GM18502 (cell line): ENCODE measurements at regions not wholly inside any gene's neighbourhood (a gene's known extent, or its start where the extent isn't known, plus 50 kb on each side); places are given as distances from the start of the nearest gene placed in this dataset.

Source experiments
- ATAC-seq: cut with Tn5 transposase; IDR thresholded peaks from one replicate; pipeline ENCODE4 v1.9.1; 2021; ENCODE audit warnings: mild to moderate bottlenecking; ENCODE audit not compliant: unreplicated experiment, poor library complexity

DNA sequence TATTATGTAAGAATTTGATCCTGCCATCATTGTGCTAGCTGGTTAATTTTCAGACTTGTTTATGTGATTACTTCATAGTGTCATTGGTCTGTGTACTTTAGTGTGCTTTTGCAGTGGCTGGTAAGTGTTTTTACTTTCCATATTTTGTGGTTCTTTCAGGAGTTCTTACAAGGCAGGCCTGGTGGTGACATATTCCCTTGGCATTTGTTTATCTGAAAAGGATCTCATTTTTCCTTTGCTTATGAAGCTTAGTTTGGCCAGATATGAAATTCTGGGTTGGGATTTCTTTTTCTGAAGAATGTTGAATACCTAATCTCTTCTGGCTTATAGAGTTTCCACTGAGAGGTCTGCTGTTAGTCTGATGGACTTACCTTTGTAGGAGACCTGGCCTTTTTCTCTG, 72.8 kb upstream of the MC4R start:
- ATAC-seq: no peak

- no peak for ATAC-seq
Measured at GRCh38 chr18:60446821-60447220, 74.2 kb upstream of the MC4R start.

DNA sequence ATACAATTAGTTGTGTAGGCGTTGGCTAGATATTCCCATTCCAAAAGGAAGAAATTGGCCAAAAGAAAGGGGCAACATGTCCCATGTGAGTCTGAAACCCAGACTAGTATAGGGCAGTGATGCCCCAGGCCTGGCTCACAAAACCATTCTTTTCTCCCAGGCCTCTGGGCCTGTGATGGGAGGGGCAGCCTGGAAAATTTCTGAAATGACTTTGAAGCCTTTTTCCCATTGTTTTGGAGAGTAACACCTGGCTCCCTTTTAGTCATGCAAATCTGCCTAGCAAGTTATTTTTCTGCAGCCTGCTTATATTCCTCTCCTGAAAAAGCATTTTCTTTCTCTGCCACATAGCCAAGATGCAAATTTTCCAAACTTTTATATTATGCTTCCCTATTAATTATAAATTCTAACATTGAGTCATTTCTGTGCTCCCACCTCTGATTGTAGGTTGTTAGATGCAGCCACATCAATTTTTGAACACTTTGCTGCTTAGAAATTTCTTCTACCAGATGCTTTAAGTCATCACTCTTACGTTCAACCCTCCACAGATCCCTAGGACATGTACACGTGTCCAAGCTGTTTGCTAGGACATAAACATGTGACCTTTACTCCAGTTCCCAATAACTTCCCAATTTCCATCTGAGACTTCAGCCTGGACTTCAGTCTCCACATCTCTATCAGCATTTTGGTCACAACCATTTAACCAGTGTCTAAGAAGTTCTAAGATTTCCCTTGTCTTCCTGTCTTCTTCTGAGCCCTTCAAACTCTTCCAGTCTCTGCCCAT, 76.1 kb upstream of the MC4R start:
- no peak for ATAC-seq

GRCh38 chr18:60452421-60452820, 79.8 kb upstream of the MC4R start:
- ATAC-seq: no peak

- ATAC-seq: no peak
Measured at GRCh38 chr18:60466677-60467076, 94.1 kb upstream of the MC4R start.

- ATAC-seq: no peak
Measured at GRCh38 chr18:60469387-60470100, 97.0 kb upstream of the MC4R start.

DNA sequence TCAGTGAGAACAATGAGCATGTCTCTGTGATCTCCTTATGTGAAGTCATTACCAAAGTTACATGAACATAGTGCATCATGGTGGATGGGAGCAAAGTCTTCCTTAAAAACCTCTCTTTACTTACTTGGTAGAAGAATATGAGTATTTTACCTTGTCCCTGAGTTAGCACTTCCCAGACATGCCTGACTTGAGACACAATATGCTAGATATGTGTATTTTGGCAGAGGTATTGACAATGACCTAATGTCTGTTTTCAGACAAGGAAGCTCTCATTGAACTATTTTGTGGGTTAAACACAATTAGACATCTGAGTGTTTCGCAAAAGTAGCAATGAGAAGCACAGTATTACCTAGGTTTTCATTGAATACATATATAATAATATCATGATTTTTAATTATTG, 99.1 kb upstream of the MC4R start:
- ATAC-seq: no peak

DNA sequence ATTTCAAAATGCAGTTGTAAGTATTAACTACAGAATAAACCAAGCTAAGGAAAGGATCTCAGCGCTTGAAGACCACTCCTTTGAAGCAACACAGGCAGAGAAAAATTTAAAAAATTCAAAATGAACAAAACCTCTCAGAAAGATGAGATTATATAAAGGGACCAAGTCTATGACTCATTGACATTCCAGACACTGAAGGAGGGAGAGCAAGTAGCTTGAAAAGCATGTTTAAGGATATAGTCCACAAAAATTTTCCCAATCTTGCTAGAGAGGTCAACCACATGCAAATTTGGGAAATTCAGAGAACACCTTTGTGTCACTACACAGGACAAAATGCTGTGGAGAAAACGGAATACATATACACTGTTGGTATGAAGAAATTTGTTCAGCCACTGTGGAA, 112.6 kb upstream of the MC4R start:
- ATAC-seq: no peak

DNA sequence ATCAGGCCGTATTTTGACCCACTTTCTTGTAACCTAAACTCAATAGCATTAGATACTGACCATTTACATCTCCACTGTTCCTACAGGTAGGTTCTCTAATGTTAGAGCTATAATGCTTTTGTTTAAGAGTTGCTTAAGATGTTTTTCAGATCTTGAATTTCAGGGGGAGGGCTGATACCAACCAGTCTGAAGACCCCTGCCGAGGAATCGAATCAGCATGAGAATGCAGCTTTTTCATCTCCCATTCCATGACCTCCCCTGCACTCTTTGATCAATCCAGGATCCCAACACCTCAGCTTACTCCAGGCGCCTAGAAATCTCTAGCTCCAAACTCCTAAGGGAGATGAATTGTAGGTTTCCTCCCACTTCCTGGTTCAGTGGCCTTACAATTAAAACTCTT, 120.5 kb upstream of the MC4R start:
- ATAC-seq: no peak

GRCh38 chr18:60499675-60500074, 127.1 kb upstream of the MC4R start:
- no peak for ATAC-seq

DNA sequence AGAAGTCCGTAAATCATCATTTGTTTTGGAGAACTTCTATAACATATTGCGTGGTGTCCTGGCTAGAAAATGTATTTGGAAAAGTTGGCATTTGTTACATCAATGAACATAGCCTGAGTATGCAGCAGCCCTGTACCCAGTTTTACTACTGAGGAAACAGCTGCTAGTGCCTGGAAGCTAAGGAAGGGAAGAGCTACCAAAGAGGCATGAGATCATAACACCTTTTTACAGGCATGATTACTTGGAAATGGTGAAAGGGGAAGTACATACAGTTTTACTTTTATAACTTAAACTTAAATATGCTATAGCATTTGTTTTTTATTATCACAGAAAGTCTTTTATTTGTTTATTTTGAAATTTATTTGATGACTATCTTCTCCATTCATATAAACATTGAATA, 128.4 kb upstream of the MC4R start:
- no peak for ATAC-seq

DNA sequence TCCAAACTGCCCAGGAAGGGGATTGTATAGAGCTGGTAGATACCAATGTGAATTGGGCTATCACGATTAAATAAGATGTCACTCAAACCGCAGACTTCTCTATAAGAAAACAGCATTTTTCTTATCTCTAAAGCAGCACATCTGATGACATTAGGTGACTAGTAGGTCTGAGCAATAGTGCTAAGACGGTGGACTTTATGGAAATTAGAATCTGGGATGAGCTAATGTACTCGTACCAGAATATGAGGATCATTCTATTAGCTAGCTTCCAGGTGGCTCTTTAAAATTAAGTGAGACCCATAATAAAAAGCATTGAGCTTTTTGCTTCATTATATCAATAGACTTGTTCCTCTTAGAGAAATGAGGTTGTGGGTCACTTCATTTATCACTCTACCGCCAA, 130.0 kb upstream of the MC4R start:
- no peak for ATAC-seq

GRCh38 chr18:60503199-60503598, 130.6 kb upstream of the MC4R start:
- no peak for ATAC-seq

GRCh38 chr18:60506190-60506589, 133.6 kb upstream of the MC4R start:
- no peak for ATAC-seq

- no peak for ATAC-seq
Measured at GRCh38 chr18:60506682-60507081, 134.1 kb upstream of the MC4R start.

- no peak for ATAC-seq
Measured at GRCh38 chr18:60508108-60508507, 135.5 kb upstream of the MC4R start.

DNA sequence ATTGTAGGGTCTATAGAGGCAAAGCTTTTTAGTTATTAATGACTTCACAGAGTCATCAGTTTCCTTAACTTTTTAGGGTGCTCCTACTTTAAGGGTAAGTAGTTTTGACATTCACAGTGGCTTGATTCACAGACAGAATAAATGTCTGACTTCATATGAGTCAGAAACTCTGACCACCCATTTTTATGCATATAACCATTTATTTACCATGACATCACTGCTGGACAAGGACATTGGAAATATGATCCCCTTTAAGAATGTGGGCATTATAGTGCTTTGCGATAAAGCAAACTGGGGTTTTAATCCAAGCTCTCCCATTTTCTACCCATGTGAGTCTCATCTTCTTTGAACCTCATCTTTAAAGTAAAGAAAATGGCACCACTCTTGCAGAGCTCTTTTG, 162.0 kb upstream of the MC4R start:
- no peak for ATAC-seq

DNA sequence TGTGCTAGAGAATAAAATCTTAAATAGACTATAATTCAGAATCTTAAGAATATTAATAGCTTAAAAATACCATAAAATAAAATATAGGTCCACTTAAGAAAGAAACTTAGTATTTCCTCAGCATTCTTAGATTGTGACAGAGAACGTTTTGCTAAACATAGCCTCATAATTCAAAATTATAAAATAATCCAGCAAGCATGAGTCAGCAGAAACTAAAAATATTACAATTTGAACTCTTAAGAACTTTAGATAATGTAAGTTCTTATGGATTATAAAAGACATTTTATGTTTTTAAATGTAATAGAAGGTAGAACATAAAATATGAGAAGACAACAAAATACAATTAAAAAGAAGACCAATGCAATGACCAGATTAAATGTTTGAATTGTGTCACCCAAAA, 164.5 kb upstream of the MC4R start:
- no peak for ATAC-seq

DNA sequence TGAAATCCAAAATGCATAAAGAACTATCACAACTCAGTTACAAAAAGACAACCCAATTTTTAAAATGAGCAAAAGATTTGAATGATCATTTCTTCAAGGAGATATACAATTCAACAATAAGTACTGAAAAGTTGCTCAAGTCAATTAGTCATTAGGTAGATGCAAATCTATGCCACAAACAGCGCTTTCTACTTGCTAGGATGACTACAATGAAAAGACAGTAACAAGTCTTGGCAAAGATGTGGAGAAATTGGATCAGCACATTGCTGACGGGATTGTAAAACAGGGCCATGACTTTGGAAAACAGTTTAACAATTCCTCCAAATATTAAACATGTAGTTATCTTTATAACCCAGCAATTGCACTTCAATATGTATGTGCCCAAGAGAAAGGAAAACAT, 166.3 kb upstream of the MC4R start:
- ATAC-seq: no peak

DNA sequence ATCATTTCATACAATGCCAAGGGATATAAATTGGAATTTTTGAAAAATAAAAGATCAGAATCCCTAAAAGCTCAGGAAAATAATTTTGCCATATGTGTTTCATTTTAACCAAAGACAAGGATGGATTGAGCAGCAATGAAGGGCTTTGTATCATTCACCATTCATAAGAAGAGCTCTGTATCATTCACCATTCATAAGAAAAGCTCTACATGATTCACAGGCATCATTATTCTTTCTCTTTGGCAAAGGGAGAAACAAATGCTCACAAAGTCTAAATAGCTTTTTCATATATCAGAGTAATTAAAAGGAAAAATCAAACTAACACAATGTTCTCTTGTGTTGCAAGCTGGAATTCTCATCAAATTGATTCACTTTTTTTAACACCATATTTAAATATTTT, 169.1 kb upstream of the MC4R start:
- no peak for ATAC-seq

GRCh38 chr18:60543646-60544045, 171.1 kb upstream of the MC4R start:
- ATAC-seq: no peak

DNA sequence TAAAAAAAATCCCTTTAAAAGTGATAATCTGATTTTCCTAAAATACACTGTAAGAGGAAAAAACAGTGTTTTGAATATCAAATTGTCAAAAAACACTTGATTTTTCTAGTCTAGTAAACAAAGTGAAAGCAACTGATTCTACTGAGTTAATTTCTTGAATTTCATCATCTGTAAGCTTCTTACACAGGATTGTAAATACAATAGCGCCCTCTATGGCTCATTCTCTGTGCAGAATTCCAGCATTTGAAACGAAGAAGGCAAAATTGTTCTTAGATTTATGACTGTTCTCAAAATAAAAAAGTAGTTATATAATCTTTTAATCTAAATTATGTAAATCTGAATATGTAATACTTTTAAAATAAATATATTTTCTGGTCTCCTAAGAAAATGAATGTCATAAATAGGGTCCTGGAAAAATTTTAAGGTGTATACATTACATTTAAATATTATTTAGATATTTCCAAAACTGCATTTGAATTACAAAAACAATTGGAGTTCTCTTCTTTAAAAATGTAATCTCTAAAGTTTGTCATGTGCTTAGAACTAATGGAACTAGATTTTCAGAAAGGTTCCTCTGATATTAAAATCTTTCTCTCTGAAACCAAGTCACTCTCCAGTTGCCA, 176.9 kb upstream of the MC4R start:
- peak; percentile 63 for ATAC-seq
